ENCODE measurements at regions not wholly inside any gene's neighbourhood (a gene's known extent, or its start where the extent isn't known, plus 50 kb on each side); places are given as distances from the start of the nearest gene placed in this dataset.

DNA sequence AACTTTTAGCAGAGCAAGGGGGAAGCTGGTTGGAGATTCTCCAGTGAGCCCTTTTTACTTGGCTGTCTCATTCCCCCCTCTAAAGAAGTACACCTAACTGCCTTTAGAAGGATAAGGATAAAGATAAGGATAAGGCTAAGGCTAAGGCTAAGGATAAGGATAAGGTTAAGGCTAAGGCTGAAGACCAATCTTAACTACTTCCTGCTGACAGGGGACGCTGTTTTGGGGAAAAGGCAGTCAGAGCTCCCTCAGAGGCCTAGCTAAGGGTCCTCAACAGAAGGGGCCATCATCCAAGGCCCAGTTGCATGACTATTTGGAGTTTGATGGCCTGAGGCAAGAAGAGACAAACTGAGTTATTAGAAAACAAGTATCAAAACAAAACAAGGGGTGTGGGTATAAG is 94.3 kb upstream of the ARPP21 start (continued):
- no peak for TF ChIP-seq ESRRA (CRISPR knock-in tag; IDR thresholded peaks at IDR 0.05; ENCODE audit: borderline replicate concordance)
- TF ChIP-seq, protein P1, sequence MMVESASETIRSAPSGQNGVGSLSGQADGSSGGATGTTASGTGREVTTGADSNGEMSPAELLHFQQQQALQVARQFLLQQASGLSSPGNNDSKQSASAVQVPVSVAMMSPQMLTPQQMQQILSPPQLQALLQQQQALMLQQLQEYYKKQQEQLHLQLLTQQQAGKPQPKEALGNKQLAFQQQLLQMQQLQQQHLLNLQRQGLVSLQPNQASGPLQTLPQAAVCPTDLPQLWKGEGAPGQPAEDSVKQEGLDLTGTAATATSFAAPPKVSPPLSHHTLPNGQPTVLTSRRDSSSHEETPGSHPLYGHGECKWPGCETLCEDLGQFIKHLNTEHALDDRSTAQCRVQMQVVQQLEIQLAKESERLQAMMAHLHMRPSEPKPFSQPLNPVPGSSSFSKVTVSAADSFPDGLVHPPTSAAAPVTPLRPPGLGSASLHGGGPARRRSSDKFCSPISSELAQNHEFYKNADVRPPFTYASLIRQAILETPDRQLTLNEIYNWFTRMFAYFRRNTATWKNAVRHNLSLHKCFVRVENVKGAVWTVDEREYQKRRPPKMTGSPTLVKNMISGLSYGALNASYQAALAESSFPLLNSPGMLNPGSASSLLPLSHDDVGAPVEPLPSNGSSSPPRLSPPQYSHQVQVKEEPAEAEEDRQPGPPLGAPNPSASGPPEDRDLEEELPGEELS (CRISPR knock-in tag; IDR thresholded peaks at IDR 0.05) = no peak
- TF ChIP-seq ZNF138 (CRISPR knock-in tag; conservative IDR thresholded peaks at IDR 0.05) = no peak
- no peak for TF ChIP-seq ZNF425 (CRISPR knock-in tag; conservative IDR thresholded peaks at IDR 0.05)
- TF ChIP-seq, protein P2, sequence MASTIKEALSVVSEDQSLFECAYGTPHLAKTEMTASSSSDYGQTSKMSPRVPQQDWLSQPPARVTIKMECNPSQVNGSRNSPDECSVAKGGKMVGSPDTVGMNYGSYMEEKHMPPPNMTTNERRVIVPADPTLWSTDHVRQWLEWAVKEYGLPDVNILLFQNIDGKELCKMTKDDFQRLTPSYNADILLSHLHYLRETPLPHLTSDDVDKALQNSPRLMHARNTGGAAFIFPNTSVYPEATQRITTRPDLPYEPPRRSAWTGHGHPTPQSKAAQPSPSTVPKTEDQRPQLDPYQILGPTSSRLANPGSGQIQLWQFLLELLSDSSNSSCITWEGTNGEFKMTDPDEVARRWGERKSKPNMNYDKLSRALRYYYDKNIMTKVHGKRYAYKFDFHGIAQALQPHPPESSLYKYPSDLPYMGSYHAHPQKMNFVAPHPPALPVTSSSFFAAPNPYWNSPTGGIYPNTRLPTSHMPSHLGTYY (CRISPR knock-in tag; IDR thresholded peaks at IDR 0.05) = no peak

DNA sequence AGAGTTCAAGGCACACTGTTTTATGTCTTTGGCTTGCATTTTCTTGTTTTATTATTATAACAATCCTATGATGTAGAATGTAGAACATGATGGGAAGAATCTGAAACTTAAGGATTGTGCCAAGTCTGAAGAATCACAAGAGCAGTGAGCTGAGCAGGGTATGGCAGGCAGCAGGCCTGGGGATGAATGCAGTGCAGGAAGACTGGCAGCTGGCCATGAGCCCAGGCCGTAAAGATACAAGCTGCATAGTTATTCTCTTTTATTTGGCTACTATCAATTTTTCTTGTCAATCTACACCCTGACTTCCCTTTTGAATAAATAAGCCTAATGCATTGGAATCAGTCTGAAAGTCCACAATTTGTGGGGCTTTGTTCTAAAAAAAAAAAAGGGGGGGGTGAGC is 89.6 kb upstream of the ARPP21 start:
- POLR2A ChIA-PET = no interaction called here
- Mint-ChIP-seq H3K4me1 (no peaks in the 10 kb centered on the region), H3K27ac (no peak overlapping the region), H3K9me3 (0 out of 2 replicates have a peak, but pooled peaks cover under 1% of the 10 kb centered on the region), H3K27me3 (ENCODE audit: low read depth) (no peaks in the 10 kb centered on the region), H3K36me3 (no peaks in the 10 kb centered on the region), H3K4me3 (no peak overlapping the region)
- ATAC-seq (no peak), DNase-seq (ENCODE audit: low spot score) (no peak)
- CTCF ChIA-PET = no interaction called here
- TF ChIP-seq ATF1 (CRISPR knock-in tag; IDR thresholded peaks at IDR 0.05) = no peak
- no peak for TF ChIP-seq SP1 (CRISPR knock-in tag; conservative IDR thresholded peaks at IDR 0.05)
- no peak for TF ChIP-seq ZNF121 (CRISPR knock-in tag; IDR thresholded peaks at IDR 0.05)
- no peak for TF ChIP-seq TEAD4 (CRISPR knock-in tag; IDR thresholded peaks at IDR 0.05)
- TF ChIP-seq, protein P3, sequence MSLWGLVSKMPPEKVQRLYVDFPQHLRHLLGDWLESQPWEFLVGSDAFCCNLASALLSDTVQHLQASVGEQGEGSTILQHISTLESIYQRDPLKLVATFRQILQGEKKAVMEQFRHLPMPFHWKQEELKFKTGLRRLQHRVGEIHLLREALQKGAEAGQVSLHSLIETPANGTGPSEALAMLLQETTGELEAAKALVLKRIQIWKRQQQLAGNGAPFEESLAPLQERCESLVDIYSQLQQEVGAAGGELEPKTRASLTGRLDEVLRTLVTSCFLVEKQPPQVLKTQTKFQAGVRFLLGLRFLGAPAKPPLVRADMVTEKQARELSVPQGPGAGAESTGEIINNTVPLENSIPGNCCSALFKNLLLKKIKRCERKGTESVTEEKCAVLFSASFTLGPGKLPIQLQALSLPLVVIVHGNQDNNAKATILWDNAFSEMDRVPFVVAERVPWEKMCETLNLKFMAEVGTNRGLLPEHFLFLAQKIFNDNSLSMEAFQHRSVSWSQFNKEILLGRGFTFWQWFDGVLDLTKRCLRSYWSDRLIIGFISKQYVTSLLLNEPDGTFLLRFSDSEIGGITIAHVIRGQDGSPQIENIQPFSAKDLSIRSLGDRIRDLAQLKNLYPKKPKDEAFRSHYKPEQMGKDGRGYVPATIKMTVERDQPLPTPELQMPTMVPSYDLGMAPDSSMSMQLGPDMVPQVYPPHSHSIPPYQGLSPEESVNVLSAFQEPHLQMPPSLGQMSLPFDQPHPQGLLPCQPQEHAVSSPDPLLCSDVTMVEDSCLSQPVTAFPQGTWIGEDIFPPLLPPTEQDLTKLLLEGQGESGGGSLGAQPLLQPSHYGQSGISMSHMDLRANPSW (CRISPR knock-in tag; conservative IDR thresholded peaks at IDR 0.05; ENCODE audit: low read depth) = no peak
- TF ChIP-seq NR2C2 (CRISPR knock-in tag; IDR thresholded peaks at IDR 0.05) = no peak
- no peak for TF ChIP-seq ZNF396 (CRISPR knock-in tag; IDR thresholded peaks at IDR 0.05; ENCODE audit: borderline replicate concordance)
- no peak for TF ChIP-seq IRF2 (CRISPR knock-in tag; IDR thresholded peaks at IDR 0.05; ENCODE audit: borderline replicate concordance, low read depth)

DNA sequence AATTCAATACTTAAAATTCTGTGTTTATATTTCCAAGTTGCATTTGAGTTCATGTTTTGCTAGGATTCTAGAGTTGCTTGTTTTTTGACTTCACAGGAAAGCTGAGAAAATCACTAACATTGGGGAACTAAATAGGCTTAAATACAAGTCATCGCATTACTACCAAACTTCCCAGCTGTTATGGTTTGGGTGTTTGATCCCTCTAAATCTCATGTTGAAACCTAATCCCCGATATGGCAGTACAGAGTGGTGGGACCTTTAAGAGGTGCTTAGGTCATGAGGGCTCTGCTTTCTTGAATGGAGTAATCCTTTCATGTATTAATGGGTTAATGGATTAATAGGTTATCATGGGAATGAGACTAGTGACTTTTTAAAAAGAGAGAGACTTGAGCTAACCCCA is 77.2 kb upstream of the ARPP21 start:
- ATAC-seq (no peak), DNase-seq (ENCODE audit: low spot score) (no peak)
- Mint-ChIP-seq H3K4me3 (no peak overlapping the region), H3K4me1 (no peaks in the 10 kb centered on the region), H3K36me3 (no peaks in the 10 kb centered on the region), H3K9me3 (peaks cover 11% of the 10 kb centered on the region), H3K27ac (no peak overlapping the region), H3K27me3 (ENCODE audit: low read depth) (peaks cover 2% of the 10 kb centered on the region; the same call in 1 of the 2 replicates)
- POLR2A ChIA-PET = no interaction called here
- TF ChIP-seq GRHL2 (CRISPR knock-in tag; IDR thresholded peaks at IDR 0.05; ENCODE audit: insufficient replicate concordance, severe bottlenecking) = no peak
- no peak for TF ChIP-seq ZNF138 (CRISPR knock-in tag; conservative IDR thresholded peaks at IDR 0.05)
- TF ChIP-seq, protein P2 (CRISPR knock-in tag; IDR thresholded peaks at IDR 0.05) = no peak
- TF ChIP-seq SOX15 (CRISPR knock-in tag; IDR thresholded peaks at IDR 0.05) = no peak
- no peak for TF ChIP-seq MXD4 (CRISPR knock-in tag; IDR thresholded peaks at IDR 0.05; ENCODE audit: borderline replicate concordance)
- no peak for TF ChIP-seq TP53 (CRISPR knock-in tag; IDR thresholded peaks at IDR 0.05)
- TF ChIP-seq, protein P4, sequence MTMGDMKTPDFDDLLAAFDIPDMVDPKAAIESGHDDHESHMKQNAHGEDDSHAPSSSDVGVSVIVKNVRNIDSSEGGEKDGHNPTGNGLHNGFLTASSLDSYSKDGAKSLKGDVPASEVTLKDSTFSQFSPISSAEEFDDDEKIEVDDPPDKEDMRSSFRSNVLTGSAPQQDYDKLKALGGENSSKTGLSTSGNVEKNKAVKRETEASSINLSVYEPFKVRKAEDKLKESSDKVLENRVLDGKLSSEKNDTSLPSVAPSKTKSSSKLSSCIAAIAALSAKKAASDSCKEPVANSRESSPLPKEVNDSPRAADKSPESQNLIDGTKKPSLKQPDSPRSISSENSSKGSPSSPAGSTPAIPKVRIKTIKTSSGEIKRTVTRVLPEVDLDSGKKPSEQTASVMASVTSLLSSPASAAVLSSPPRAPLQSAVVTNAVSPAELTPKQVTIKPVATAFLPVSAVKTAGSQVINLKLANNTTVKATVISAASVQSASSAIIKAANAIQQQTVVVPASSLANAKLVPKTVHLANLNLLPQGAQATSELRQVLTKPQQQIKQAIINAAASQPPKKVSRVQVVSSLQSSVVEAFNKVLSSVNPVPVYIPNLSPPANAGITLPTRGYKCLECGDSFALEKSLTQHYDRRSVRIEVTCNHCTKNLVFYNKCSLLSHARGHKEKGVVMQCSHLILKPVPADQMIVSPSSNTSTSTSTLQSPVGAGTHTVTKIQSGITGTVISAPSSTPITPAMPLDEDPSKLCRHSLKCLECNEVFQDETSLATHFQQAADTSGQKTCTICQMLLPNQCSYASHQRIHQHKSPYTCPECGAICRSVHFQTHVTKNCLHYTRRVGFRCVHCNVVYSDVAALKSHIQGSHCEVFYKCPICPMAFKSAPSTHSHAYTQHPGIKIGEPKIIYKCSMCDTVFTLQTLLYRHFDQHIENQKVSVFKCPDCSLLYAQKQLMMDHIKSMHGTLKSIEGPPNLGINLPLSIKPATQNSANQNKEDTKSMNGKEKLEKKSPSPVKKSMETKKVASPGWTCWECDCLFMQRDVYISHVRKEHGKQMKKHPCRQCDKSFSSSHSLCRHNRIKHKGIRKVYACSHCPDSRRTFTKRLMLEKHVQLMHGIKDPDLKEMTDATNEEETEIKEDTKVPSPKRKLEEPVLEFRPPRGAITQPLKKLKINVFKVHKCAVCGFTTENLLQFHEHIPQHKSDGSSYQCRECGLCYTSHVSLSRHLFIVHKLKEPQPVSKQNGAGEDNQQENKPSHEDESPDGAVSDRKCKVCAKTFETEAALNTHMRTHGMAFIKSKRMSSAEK (CRISPR knock-in tag; IDR thresholded peaks at IDR 0.05; ENCODE audit: borderline replicate concordance) = no peak
- CTCF ChIA-PET = no interaction called here

Measured in WTC11 (cell line).